Small intestine (tissue), 7 donors: ENCODE measurements at regions not wholly inside any gene's neighbourhood (a gene's known extent, or its start where the extent isn't known, plus 50 kb on each side); places are given as distances from the start of the nearest gene placed in this dataset.

Experiments used
- DNase-seq, 2 donors: peaks; one replicate each; pipeline versions ENCODE4 v3.0.0 to v3.0.0-alpha.2; 2013
- FAIRE-seq: peaks from 2 replicates; lab custom pipeline; 2012; peaks lifted over from hg19 to GRCh38; lab: Jason Lieb, UNC
- H3K27ac ChIP-seq, 3 donors: one replicate each; pipeline ENCODE4 v1.5.1; 2013; ENCODE audit warnings: low read length in 2 of 3, mild to moderate bottlenecking in 2 of 3, control low read depth in 1 of 3, inconsistent platforms in 1 of 3, low read depth in 1 of 3, moderate library complexity in 1 of 3
- H3K27me3 ChIP-seq, 3 donors: one replicate each; pipeline ENCODE4 v1.6.1; 2013; ENCODE audit warnings: low read length in 3 of 3, inconsistent platforms in 1 of 3; ENCODE audit not compliant: control insufficient read depth in 3 of 3, insufficient read depth in 3 of 3
- H3K36me3 ChIP-seq, 3 donors: one replicate each; pipeline ENCODE4 v1.6.1; 2013; ENCODE audit warnings: low read length in 3 of 3, inconsistent platforms in 1 of 3, low read depth in 1 of 3, mild to moderate bottlenecking in 1 of 3, moderate library complexity in 1 of 3; ENCODE audit not compliant: control insufficient read depth in 3 of 3, insufficient read depth in 2 of 3
- H3K4me1 ChIP-seq, 3 donors: one replicate each; pipeline ENCODE4 v1.6.1; 2013; ENCODE audit warnings: low read length in 2 of 3, inconsistent platforms in 1 of 3, low read depth in 1 of 3, mild to moderate bottlenecking in 1 of 3, moderate library complexity in 1 of 3; ENCODE audit not compliant: control insufficient read depth in 3 of 3, insufficient read depth in 2 of 3
- H3K4me3 ChIP-seq, 3 donors: one replicate each; pipeline ENCODE4 v1.5.1; 2013; ENCODE audit warnings: low read length in 3 of 3, control low read depth in 1 of 3, inconsistent platforms in 1 of 3, low read depth in 1 of 3, mild to moderate bottlenecking in 1 of 3, moderate library complexity in 1 of 3
- H3K9me3 ChIP-seq, 2 donors: one replicate each; pipeline ENCODE4 v1.6.1; 2013; ENCODE audit warnings: low read depth in 1 of 2, low read length in 1 of 2; ENCODE audit not compliant: control insufficient read depth in 2 of 2, insufficient read depth in 1 of 2
- WGBS, 3 donors: extraction: QIAGEN DNeasy Blood & Tissue Kit; methylation state at CpG; one replicate each; pipeline ENCODE4 v1.1.7; 2013; 5-methylcytosine and 5-hydroxymethylcytosine counted together
- donor health status: healthy with polysubstance abuse.
- donor health status: control.
- donor health status: control.
- donor health status: Bipolar disorder and iron deficiency.
- donor health status: healthy.

- H3K36me3 ChIP-seq, result no peaks in the 10 kb centered on the region
- no peak overlapping the region for H3K27ac ChIP-seq
- DNase-seq (no peak), FAIRE-seq (no peak)
- no peaks in the 10 kb centered on the region for H3K9me3 ChIP-seq
- H3K4me1 ChIP-seq, result no peaks in the 10 kb centered on the region
- H3K27me3 ChIP-seq, result no peaks in the 10 kb centered on the region
- no peak overlapping the region for H3K4me3 ChIP-seq
- WGBS, 3 donors, result 51 to 75% (median 55%) methylated on average over 2 of the region's 2 CpGs
Measured at GRCh38 chr2:166563894-166564293, 69.8 kb upstream of the SCN7A start.

DNA sequence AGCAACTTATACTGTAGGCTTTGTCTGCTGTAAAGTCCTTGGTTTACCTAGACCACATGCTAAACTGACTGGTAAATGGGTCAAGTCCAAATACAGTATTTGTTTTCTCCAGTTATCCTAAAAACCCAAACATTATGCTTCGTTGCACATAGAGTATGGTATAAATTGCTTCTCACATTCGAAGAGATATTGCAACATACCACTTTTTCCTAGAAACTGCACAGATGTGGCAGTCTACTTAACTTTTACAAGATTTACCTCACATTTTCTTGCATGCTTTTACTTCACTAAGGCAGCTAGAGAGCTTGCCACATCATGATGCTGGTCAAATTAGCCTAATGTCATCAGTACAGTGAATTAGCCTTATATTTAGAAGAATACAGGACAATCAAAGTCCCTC is 66.0 kb upstream of the SCN7A start:
- WGBS, 3 donors, result 60 to 77% (median 66%) methylated on average over 2 of the region's 2 CpGs
- H3K4me1 ChIP-seq, result no peaks in the 10 kb centered on the region
- H3K27ac ChIP-seq, result no peak overlapping the region
- no peaks in the 10 kb centered on the region for H3K36me3 ChIP-seq
- no peaks in the 10 kb centered on the region for H3K9me3 ChIP-seq
- H3K27me3 ChIP-seq, result no peaks in the 10 kb centered on the region
- DNase-seq (no peak), FAIRE-seq (no peak)
- H3K4me3 ChIP-seq, result no peak overlapping the region

- no peaks in the 10 kb centered on the region for H3K36me3 ChIP-seq
- no peaks in the 10 kb centered on the region for H3K9me3 ChIP-seq
- no peak overlapping the region for H3K27ac ChIP-seq
- FAIRE-seq, result no peak
- no peaks in the 10 kb centered on the region for H3K4me1 ChIP-seq
- H3K4me3 ChIP-seq, result no peak overlapping the region
- H3K27me3 ChIP-seq, result no peaks in the 10 kb centered on the region
- no peak for DNase-seq
Measured at GRCh38 chr2:166550923-166551322, 56.9 kb upstream of the SCN7A start.

GRCh38 chr2:166545473-166545872 is 51.4 kb upstream of the SCN7A start:
- H3K4me1 ChIP-seq, result no peaks in the 10 kb centered on the region
- H3K9me3 ChIP-seq, result no peaks in the 10 kb centered on the region
- no peak for FAIRE-seq
- no peak for DNase-seq
- no peak overlapping the region for H3K4me3 ChIP-seq
- no peaks in the 10 kb centered on the region for H3K36me3 ChIP-seq
- H3K27me3 ChIP-seq, result no peaks in the 10 kb centered on the region
- H3K27ac ChIP-seq, result no peak overlapping the region
